Right lobe of liver (tissue), 4 donors: ENCODE measurements at regions not wholly inside any gene's neighbourhood (a gene's known extent, or its start where the extent isn't known, plus 50 kb on each side); places are given as distances from the start of the nearest gene placed in this dataset.

ENCODE experiments used
- POLR2A ChIP-seq: fragments of 450-650 bp; IDR thresholded peaks from one replicate; pipeline ENCODE4 v1.6.1; 2017; ENCODE audit warnings: antibody characterized with exemption, mild to moderate bottlenecking
- TF ChIP-seq, protein P1 (sequence below), 4 donors: fragments of 200-600 bp in 3 of 4; fragments of 450-650 bp in 1 of 4; IDR thresholded peaks; one replicate each; pipeline versions ENCODE4 v1.5.1 to v1.8.0; 2016 to 2022; ENCODE audit warnings: antibody characterized with exemption in 4 of 4, mild to moderate bottlenecking in 2 of 4
- donor health status: DM: no; HTN: no; CAD: no.
- donor health status: DM: no; HTN: no; CAD: no.
- donor health status: DM: no; HTN: yes; CAD: no.

DNA sequence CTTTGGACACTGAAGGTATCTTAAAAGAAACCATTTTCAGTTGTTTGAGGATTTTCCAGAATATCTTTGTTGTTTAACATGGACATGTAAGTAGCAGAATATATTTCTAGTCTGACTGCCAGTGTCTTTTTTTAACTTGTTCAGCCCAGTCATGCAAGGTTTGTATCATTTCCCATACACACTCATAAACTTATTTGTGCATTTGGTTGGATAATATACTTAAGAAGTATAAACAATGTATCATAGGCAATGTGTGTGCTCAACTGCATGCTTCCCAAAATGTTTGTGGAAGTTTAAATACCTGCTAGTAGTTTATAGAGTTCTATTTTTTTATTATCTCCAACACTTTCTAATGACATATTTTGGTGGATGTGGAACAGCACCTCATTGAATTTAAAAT is 707.4 kb upstream of the FBXO33 start:
- TF ChIP-seq, protein P1, sequence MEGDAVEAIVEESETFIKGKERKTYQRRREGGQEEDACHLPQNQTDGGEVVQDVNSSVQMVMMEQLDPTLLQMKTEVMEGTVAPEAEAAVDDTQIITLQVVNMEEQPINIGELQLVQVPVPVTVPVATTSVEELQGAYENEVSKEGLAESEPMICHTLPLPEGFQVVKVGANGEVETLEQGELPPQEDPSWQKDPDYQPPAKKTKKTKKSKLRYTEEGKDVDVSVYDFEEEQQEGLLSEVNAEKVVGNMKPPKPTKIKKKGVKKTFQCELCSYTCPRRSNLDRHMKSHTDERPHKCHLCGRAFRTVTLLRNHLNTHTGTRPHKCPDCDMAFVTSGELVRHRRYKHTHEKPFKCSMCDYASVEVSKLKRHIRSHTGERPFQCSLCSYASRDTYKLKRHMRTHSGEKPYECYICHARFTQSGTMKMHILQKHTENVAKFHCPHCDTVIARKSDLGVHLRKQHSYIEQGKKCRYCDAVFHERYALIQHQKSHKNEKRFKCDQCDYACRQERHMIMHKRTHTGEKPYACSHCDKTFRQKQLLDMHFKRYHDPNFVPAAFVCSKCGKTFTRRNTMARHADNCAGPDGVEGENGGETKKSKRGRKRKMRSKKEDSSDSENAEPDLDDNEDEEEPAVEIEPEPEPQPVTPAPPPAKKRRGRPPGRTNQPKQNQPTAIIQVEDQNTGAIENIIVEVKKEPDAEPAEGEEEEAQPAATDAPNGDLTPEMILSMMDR (IDR thresholded peaks at IDR 0.05): no peak
- TF ChIP-seq POLR2A: no peak
